Endothelial cell (in vitro differentiated cells): ENCODE measurements at regions not wholly inside any gene's neighbourhood (a gene's known extent, or its start where the extent isn't known, plus 50 kb on each side); places are given as distances from the start of the nearest gene placed in this dataset.

Experiments used
- DNase-seq: peaks from one replicate; pipeline ENCODE4 v3.0.0; 2021; ENCODE audit warnings: low spot score
- H3K27ac Mint-ChIP-seq: one replicate; pipeline ENCODE4 v1.8.0; 2021; ENCODE audit warnings: mixed read lengths, inconsistent platforms; ENCODE audit not compliant: unreplicated experiment
- H3K27me3 Mint-ChIP-seq: one replicate; pipeline ENCODE4 v1.8.0; 2021; ENCODE audit warnings: mild to moderate bottlenecking, moderate library complexity, mixed read lengths, inconsistent platforms; ENCODE audit not compliant: unreplicated experiment
- H3K36me3 Mint-ChIP-seq: one replicate; pipeline ENCODE4 v1.8.0; 2021; ENCODE audit warnings: mild to moderate bottlenecking, low read depth, mixed read lengths, inconsistent platforms; ENCODE audit not compliant: unreplicated experiment
- H3K4me1 Mint-ChIP-seq: one replicate; pipeline ENCODE4 v1.8.0; 2021; ENCODE audit warnings: mild to moderate bottlenecking, mixed read lengths, inconsistent platforms; ENCODE audit not compliant: unreplicated experiment
- H3K4me3 Mint-ChIP-seq: one replicate; pipeline ENCODE4 v1.8.0; 2021; ENCODE audit warnings: mild to moderate bottlenecking, mixed read lengths, inconsistent platforms; ENCODE audit not compliant: unreplicated experiment
- H3K9me3 Mint-ChIP-seq: one replicate; pipeline ENCODE4 v1.8.0; 2021; ENCODE audit warnings: mixed read lengths, inconsistent platforms; ENCODE audit not compliant: unreplicated experiment
- CTCF ChIP-seq: fragments of 200-600 bp; sonication (generic); IDR thresholded peaks from one replicate; pipeline ENCODE4 v1.5.0; 2021; ENCODE audit warnings: antibody characterized with exemption; ENCODE audit not compliant: unreplicated experiment

GRCh38 chrX:5640071-5640470 lies 588.6 kb downstream of the NLGN4X start:
- H3K27me3 Mint-ChIP-seq, result peaks cover 2% of the 10 kb centered on the region
- no peaks in the 10 kb centered on the region for H3K36me3 Mint-ChIP-seq
- H3K9me3 Mint-ChIP-seq, result no peaks in the 10 kb centered on the region
- DNase-seq, result no peak
- H3K4me1 Mint-ChIP-seq, result no peaks in the 10 kb centered on the region
- H3K27ac Mint-ChIP-seq, result no peak overlapping the region
- TF ChIP-seq CTCF, result no peak
- H3K4me3 Mint-ChIP-seq, result no peak overlapping the region

- Mint-ChIP-seq H3K27me3 (no peaks in the 10 kb centered on the region), H3K4me3 (no peak overlapping the region), H3K4me1 (no peaks in the 10 kb centered on the region), H3K36me3 (no peaks in the 10 kb centered on the region), H3K9me3 (no peaks in the 10 kb centered on the region), H3K27ac (no peak overlapping the region)
- TF ChIP-seq CTCF, result no peak
- DNase-seq, result no peak
Observed at GRCh38 chrX:5638572-5638971, 590.1 kb downstream of the NLGN4X start.

- DNase-seq, result no peak
- no peak for TF ChIP-seq CTCF
- Mint-ChIP-seq H3K4me3 (no peak overlapping the region), H3K36me3 (no peaks in the 10 kb centered on the region), H3K4me1 (peaks cover 9% of the 10 kb centered on the region), H3K27me3 (no peaks in the 10 kb centered on the region), H3K9me3 (no peaks in the 10 kb centered on the region), H3K27ac (peak overlapping the region; percentile 31)
Observed at GRCh38 chrX:5632887-5633286, 595.8 kb downstream of the NLGN4X start.

- H3K27me3 Mint-ChIP-seq, result no peaks in the 10 kb centered on the region
- H3K9me3 Mint-ChIP-seq, result no peaks in the 10 kb centered on the region
- no peak for DNase-seq
- no peak for TF ChIP-seq CTCF
- no peak overlapping the region for H3K27ac Mint-ChIP-seq
- H3K4me3 Mint-ChIP-seq, result no peak overlapping the region
- H3K4me1 Mint-ChIP-seq, result peaks cover 9% of the 10 kb centered on the region
- no peaks in the 10 kb centered on the region for H3K36me3 Mint-ChIP-seq
Observed at GRCh38 chrX:5632061-5632614, 596.5 kb downstream of the NLGN4X start.

GRCh38 chrX:5617666-5618065 lies 611.0 kb downstream of the NLGN4X start:
- H3K9me3 Mint-ChIP-seq, result no peaks in the 10 kb centered on the region
- DNase-seq, result no peak
- H3K36me3 Mint-ChIP-seq, result no peaks in the 10 kb centered on the region
- H3K4me3 Mint-ChIP-seq, result no peak overlapping the region
- no peaks in the 10 kb centered on the region for H3K27me3 Mint-ChIP-seq
- H3K4me1 Mint-ChIP-seq, result no peaks in the 10 kb centered on the region
- TF ChIP-seq CTCF, result no peak
- no peak overlapping the region for H3K27ac Mint-ChIP-seq
